ENCODE measurements at regions not wholly inside any gene's neighbourhood (a gene's known extent, or its start where the extent isn't known, plus 50 kb on each side); places are given as distances from the start of the nearest gene placed in this dataset.

DNA sequence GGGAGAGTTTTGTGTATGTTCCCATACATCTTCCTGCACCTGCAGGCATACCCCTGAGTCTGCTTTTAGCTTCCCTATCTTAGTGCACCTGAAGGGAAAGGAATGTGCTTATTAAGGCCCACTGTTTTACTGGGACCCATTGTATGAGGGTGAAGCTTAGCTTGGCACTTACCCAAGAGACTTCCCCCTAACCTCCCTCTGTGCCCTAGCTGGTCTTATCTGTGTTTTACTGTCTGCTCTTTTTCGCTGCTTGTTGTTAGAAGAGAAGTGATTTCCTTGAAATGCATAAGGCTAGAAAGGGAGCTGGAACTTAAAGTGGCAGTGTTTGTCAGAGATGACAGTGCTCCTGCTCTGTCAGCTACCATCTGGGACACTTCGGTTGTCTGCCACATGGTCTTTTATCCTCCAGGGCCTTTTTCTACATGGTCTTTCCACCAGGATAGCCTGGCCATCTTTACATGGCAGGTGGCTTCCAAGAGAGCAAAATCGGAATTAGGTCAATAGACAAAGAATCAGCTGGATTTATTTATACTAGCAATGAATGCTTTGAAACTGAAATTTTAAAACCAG is 122.5 kb upstream of the SLC44A1 start:
- TF ChIP-seq POLR2A (IDR thresholded peaks at IDR 0.05) (no peak), EP300 (IDR thresholded peaks at IDR 0.05) (no peak), POLR2AphosphoS5 (IDR thresholded peaks at IDR 0.05) (no peak)
- TF ChIP-seq, protein P1, sequence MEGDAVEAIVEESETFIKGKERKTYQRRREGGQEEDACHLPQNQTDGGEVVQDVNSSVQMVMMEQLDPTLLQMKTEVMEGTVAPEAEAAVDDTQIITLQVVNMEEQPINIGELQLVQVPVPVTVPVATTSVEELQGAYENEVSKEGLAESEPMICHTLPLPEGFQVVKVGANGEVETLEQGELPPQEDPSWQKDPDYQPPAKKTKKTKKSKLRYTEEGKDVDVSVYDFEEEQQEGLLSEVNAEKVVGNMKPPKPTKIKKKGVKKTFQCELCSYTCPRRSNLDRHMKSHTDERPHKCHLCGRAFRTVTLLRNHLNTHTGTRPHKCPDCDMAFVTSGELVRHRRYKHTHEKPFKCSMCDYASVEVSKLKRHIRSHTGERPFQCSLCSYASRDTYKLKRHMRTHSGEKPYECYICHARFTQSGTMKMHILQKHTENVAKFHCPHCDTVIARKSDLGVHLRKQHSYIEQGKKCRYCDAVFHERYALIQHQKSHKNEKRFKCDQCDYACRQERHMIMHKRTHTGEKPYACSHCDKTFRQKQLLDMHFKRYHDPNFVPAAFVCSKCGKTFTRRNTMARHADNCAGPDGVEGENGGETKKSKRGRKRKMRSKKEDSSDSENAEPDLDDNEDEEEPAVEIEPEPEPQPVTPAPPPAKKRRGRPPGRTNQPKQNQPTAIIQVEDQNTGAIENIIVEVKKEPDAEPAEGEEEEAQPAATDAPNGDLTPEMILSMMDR (IDR thresholded peaks at IDR 0.05): no peak

All from upper lobe of left lung (tissue), 4 donors.